PC-9 (cell line): ENCODE measurements at regions not wholly inside any gene's neighbourhood (a gene's known extent, or its start where the extent isn't known, plus 50 kb on each side); places are given as distances from the start of the nearest gene placed in this dataset.
A peak's percentile ranks its signal among the peaks of the same experiment; 100 is the strongest.

Experiments used
- BruUV-seq: library from RNA; stranded (reverse); fragments of 400-500 nt; replicated peaks from 2 replicates; lab custom pipeline; 2021; lab: Mats Ljungman, UMichigan
- CTCF ChIA-PET: fragments of 300-600 bp; sonication (Branson Sonifier 250); formaldehyde crosslinking; loops from one replicate; lab custom pipeline; 2022; ENCODE audit warnings: antibody characterized with exemption; lab: Charles Lee
- POLR2A ChIA-PET: fragments of 300-600 bp; sonication (Branson Sonifier 250); formaldehyde crosslinking; loops from one replicate; lab custom pipeline; 2022; ENCODE audit warnings: antibody characterized with exemption; ENCODE audit not compliant: unreplicated experiment; lab: Charles Lee
- DNase-seq, 2 experiments: peaks; one replicate each; pipeline versions ENCODE4 v3.0.0 to v3.0.0-alpha.2; 2015 to 2022; ENCODE audit warnings: mixed read lengths in 1 of 2
- H2AFZ ChIP-seq: fragments of 200-600 bp; sonication (generic); 2 replicates; pipeline ENCODE4 v1.8.1; 2017; ENCODE audit warnings: antibody characterized with exemption
- H3F3A ChIP-seq: fragments of 200-600 bp; sonication (generic); 2 replicates; pipeline ENCODE4 v1.8.1; 2017; ENCODE audit warnings: antibody characterized with exemption, mild to moderate bottlenecking, low read depth; ENCODE audit not compliant: insufficient read depth
- H3K27ac ChIP-seq: fragments of 200-600 bp; sonication (generic); 2 replicates; pipeline ENCODE4 v1.6.1; 2016; ENCODE audit warnings: mixed run types
- H3K27me3 ChIP-seq: fragments of 200-600 bp; sonication (generic); 2 replicates; pipeline ENCODE4 v1.6.1; 2016; ENCODE audit warnings: low read depth, mixed run types; ENCODE audit not compliant: insufficient read depth
- H3K36me3 ChIP-seq: fragments of 200-600 bp; sonication (generic); 2 replicates; pipeline ENCODE4 v1.6.1; 2016; ENCODE audit warnings: low read depth, mixed run types
- H3K4me1 ChIP-seq: fragments of 200-600 bp; sonication (generic); replicated peaks from 2 replicates; pipeline ENCODE4 v1.6.1; 2016; ENCODE audit warnings: mixed run types; ENCODE audit not compliant: insufficient read depth
- H3K4me2 ChIP-seq: fragments of 200-600 bp; sonication (generic); 2 replicates; pipeline ENCODE4 v1.6.1; 2017; ENCODE audit warnings: mixed run types
- H3K4me3 ChIP-seq: fragments of 200-600 bp; sonication (generic); 2 replicates; pipeline ENCODE4 v1.6.1; 2016; ENCODE audit warnings: mixed run types
- H3K79me2 ChIP-seq: fragments of 200-600 bp; sonication (generic); 2 replicates; pipeline ENCODE4 v1.6.1; 2017; ENCODE audit warnings: low read depth, mixed run types
- H3K9me2 ChIP-seq: fragments of 200-600 bp; sonication (generic); 2 replicates; pipeline ENCODE4 v1.8.1; 2017; ENCODE audit warnings: mild to moderate bottlenecking; ENCODE audit not compliant: insufficient read depth
- H3K9me3 ChIP-seq: fragments of 200-600 bp; sonication (generic); 2 replicates; pipeline ENCODE4 v1.8.1; 2016; ENCODE audit warnings: low read depth; ENCODE audit not compliant: insufficient read depth
- H4K20me1 ChIP-seq: fragments of 200-600 bp; sonication (generic); 2 replicates; pipeline ENCODE4 v1.8.1; 2017; ENCODE audit not compliant: insufficient read depth
- CTCF ChIP-seq: fragments of 200-600 bp; sonication (generic); conservative IDR thresholded peaks from 2 replicates; pipeline ENCODE4 v1.6.1; 2017; ENCODE audit warnings: mixed run types, antibody characterized with exemption, mild to moderate bottlenecking, moderate library complexity
- EZH2 ChIP-seq: fragments of 200-600 bp; sonication (generic); IDR thresholded peaks from 2 replicates; pipeline ENCODE4 v1.8.0; 2017; ENCODE audit warnings: antibody characterized with exemption, low read depth
- intact Hi-C: fragments of 100-400 bp; cut with micrococcal nuclease; formaldehyde crosslinking; loops from one replicate; pipeline ENCODE4 v1.10.0; 2022; ENCODE audit not compliant: unreplicated experiment

GRCh38 chr1:81287411-81288080 is 513.2 kb upstream of the ADGRL2 start:
- Histone ChIP-seq H4K20me1 (no peaks in the 10 kb centered on the region), H3K9me3 (no peaks in the 10 kb centered on the region), H3K4me2 (no peak overlapping the region), H3K27me3 (no peaks in the 10 kb centered on the region), H3K4me1 (no peaks in the 10 kb centered on the region), H2AFZ (no peak overlapping the region), H3K4me3 (no peak overlapping the region), H3K27ac (no peak overlapping the region), H3K36me3 (no peaks in the 10 kb centered on the region), H3K79me2 (no peaks in the 10 kb centered on the region), H3K9me2 (no peaks in the 10 kb centered on the region), H3F3A (no peaks in the 10 kb centered on the region)
- intact Hi-C loops: no loop called here
- ChIA-PET CTCF (no interaction called here), POLR2A (no interaction called here)
- BruUV-seq: no TSS peak
- no peak for DNase-seq
- no peak for TF ChIP-seq EZH2
- TF ChIP-seq CTCF: no peak

- H3K27me3 ChIP-seq: no peaks in the 10 kb centered on the region
- H3K4me1 ChIP-seq: no peaks in the 10 kb centered on the region
- no peak overlapping the region for H3K4me3 ChIP-seq
- H3F3A ChIP-seq: no peaks in the 10 kb centered on the region
- H3K4me2 ChIP-seq: no peak overlapping the region
- H2AFZ ChIP-seq: no peak overlapping the region
- no peaks in the 10 kb centered on the region for H3K9me3 ChIP-seq
- TF ChIP-seq EZH2: no peak
- no peak for TF ChIP-seq CTCF
- no peaks in the 10 kb centered on the region for H4K20me1 ChIP-seq
- no peaks in the 10 kb centered on the region for H3K36me3 ChIP-seq
- intact Hi-C loops: no loop called here
- H3K27ac ChIP-seq: no peak overlapping the region
- ChIA-PET CTCF (no interaction called here), POLR2A (no interaction called here)
- no peak for DNase-seq
- BruUV-seq: no TSS peak
- no peaks in the 10 kb centered on the region for H3K79me2 ChIP-seq
- H3K9me2 ChIP-seq: peaks cover 5% of the 10 kb centered on the region; the same call in 1 of the 2 replicates
Measured at GRCh38 chr1:81270051-81270450, 530.7 kb upstream of the ADGRL2 start.

GRCh38 chr1:81264976-81265375 is 535.8 kb upstream of the ADGRL2 start:
- BruUV-seq: no TSS peak
- Histone ChIP-seq H3K36me3 (no peaks in the 10 kb centered on the region), H3K27ac (no peak overlapping the region), H3F3A (no peaks in the 10 kb centered on the region), H2AFZ (0 out of 2 replicates have a peak overlapping the region, but pooled peaks have one; percentile 26), H3K4me3 (no peak overlapping the region), H4K20me1 (no peaks in the 10 kb centered on the region), H3K27me3 (no peaks in the 10 kb centered on the region), H3K4me2 (no peak overlapping the region), H3K79me2 (no peaks in the 10 kb centered on the region), H3K4me1 (no peaks in the 10 kb centered on the region), H3K9me3 (no peaks in the 10 kb centered on the region), H3K9me2 (peaks cover 5% of the 10 kb centered on the region; the same call in 1 of the 2 replicates)
- ChIA-PET POLR2A (no interaction called here), CTCF (no interaction called here)
- intact Hi-C loops: no loop called here
- no peak for TF ChIP-seq EZH2
- TF ChIP-seq CTCF: no peak
- DNase-seq: no peak
